NB4 (cell line): ENCODE measurements at regions not wholly inside any gene's neighbourhood (a gene's known extent, or its start where the extent isn't known, plus 50 kb on each side); places are given as distances from the start of the nearest gene placed in this dataset.
"Not testable (repeated sequence)": the region's sequence is repeated elsewhere in the genome, so short reads cannot be mapped to it uniquely, and the experiment has no call there.

Source experiments
- CTCF ChIP-seq: IDR thresholded peaks from one replicate; pipeline ENCODE4 v1.5.1; 2012; ENCODE audit warnings: low read depth, low read length
- MAX ChIP-seq: IDR thresholded peaks from 2 replicates; pipeline ENCODE4 v1.6.1; 2011; ENCODE audit warnings: low read depth, low read length
- MYC ChIP-seq: IDR thresholded peaks from 2 replicates; pipeline ENCODE4 v1.6.1; 2011; ENCODE audit warnings: low read depth, low read length
- POLR2A ChIP-seq: IDR thresholded peaks from 2 replicates; pipeline ENCODE4 v1.6.1; 2011; ENCODE audit warnings: mild to moderate bottlenecking; ENCODE audit not compliant: insufficient read length; ENCODE audit errors: extremely low read depth

GRCh38 chr21:9003909-9004814 lies 1517.2 kb upstream of the TPTE start:
- TF ChIP-seq CTCF, MAX, POLR2A, MYC: not testable (repeated sequence)
